Globus pallidus (tissue), 1 donor: ENCODE measurements at regions not wholly inside any gene's neighbourhood (a gene's known extent, or its start where the extent isn't known, plus 50 kb on each side); places are given as distances from the start of the nearest gene placed in this dataset.
A peak's percentile ranks its signal among the peaks of the same experiment; 100 is the strongest.

Experiments
- DNase-seq: peaks from one replicate; pipeline ENCODE4 v3.0.0-alpha.2; 2015; ENCODE audit warnings: low spot score

DNA sequence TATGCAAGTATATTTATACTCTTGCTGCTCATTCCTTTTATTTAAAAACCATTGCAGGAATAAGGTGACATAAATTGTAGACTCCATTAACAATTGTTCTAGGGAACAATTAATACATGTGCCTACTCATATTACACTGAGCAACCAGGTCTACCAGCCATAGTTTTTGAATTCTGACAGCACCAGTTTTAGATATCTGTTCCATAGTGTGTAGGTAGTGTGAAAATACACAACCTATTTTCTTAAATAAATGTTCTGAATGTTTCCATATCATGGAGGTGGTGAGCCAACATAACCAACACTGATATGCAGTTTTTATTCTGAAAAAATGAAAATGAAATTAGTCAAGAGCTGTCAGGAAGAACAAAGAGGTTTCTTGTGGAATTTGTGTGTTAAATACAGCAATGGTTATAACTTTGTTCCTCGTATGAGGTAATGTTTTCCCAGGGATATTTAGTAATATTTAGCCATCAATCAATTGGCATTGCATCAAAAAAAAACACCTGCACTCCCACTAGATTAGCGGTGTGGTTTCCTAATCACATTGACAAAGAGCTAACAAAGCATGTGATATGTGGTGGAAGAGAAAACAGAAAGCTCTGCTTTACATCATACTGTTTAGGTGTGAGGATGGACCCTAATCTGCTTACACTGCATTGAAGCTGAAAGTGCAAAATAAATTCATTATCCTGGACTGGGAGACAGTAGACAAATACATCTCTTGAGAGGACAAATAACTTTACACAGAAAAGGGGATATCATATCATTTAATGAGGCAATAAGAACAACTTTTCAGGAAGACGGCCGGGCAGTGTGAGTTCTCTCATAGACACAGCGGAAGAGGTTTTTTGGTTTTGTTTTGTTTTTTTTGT lies 369.5 kb upstream of the THBS1 start:
- no peak for DNase-seq

DNA sequence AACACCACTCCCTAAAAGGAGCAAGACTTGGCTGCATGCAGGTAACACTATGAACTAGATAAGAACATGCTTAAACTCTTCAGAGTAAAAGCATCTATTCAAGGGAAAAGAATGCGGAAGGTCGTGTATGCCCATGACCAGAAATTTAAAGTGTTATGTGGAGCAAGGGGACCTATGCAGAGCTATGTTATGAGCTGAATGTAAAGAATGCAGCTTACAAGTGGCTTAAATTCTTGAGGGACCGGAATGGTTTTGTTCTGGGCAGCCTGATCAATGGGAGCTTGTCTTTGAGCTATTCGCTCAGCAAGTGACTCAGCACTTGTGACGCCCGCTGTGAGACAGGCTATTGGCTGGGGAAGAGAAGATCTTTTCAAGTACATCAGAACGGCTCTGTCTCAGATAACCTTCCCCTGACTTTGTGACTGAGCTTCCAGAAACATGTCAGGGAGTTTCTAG lies 367.5 kb upstream of the THBS1 start:
- DNase-seq = peak; percentile 37

DNA sequence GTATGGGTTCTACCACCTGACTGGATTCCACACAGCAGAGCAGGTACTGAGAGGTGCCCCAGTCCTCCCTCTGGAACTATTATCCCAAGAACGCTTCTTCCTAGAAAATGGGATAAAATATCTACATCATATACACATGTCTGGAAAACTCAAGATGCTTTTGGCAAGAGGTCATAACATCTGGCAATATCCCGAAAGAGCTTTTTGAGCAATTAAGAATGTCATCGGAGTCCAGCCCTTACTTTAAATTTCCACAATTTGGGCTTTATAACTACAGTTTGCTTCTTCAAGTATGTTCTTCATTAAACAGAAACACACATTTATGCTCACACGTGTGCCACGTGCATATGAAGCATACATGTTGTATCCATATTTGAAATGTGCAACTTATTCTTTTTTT lies 365.9 kb upstream of the THBS1 start:
- no peak for DNase-seq

DNA sequence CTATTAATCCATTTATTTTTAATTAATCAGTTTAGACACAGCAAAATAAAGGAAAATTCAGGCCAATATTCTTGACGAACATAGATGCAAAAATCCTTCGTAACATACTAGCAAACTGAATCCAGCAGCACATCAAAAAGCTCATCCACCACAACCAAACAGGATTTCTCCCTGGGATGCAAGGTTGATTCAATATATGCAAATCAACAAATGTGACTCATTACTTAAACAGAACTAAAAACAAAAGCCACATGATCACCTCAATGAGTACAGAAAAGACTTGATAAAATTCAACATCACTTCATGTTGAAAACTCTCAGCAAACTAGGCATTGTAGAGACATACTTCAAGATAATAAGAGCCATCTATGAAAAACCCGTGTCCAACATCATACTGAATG lies 364.1 kb upstream of the THBS1 start:
- DNase-seq = no peak

DNA sequence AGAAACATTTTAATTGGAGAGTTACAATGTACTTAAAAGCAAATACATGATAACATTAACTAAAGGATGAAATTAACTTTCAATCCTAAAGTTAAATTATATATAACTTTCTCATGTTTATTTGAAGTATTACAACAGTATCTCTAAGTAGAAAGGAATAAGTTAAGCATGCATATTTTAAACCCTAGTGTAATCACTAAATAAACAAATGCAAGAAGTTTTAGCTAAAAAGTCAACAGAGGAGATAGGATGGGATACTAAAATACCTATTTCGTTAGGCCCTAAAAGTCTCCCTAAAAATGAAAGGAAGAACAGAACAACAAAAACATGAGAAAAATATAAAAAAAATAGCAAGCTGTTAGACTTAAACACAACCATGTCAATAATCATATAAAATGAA lies 361.3 kb upstream of the THBS1 start:
- DNase-seq = no peak

DNA sequence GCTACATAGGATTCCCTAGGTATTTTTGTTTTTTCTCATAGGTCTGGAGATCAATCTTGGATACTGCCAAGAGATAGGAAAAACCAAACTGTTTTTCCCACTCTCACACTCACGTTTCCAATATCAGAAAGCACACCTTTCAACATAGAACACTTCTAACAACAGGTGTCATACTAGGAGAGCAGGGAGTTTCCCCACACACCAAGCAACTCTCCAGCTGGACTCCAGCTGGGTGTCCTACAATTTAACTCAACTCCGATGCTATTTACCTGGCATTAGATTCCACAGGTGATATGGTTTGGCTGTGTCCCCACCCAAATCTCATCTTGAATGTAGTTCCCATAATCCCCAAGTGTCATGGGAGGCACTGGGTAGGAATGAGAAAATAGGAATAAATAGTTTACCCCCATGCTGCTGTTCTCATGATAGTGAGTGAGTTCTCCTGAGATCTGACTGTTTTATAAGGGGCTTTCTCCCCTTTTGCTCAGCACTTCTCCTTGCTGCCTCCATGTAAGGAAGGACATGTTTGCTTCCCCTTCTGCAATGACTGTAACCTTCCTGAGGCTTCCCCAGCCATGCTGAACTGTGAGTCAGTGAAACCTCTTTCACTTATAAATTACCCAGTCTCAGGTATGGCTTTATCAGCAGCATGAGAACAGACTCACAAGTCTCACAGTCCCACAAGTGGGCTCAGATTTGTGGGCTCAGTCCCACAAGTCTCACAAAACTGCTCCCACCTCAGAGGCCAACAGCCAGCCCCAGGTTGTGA lies 354.5 kb upstream of the THBS1 start:
- no peak for DNase-seq

DNA sequence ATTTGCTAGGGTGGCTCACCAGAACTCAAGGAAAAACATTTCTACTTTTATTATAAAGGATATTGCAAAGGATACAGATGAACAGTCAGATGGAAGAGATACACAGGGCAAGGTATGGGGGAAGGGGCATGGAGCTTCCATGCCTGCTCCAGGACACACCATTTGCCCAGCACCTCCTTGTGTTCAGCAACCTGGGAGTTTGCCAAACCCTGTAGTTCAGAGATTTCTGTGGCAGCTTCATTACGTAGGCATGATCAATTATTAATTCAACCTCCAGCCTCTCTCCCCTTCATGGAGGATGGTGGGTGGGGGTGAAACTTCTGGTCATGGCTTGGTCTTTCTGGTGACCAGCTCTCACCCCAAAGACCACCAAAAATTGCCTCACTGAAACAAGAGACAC lies 353.9 kb upstream of the THBS1 start:
- DNase-seq = no peak

DNA sequence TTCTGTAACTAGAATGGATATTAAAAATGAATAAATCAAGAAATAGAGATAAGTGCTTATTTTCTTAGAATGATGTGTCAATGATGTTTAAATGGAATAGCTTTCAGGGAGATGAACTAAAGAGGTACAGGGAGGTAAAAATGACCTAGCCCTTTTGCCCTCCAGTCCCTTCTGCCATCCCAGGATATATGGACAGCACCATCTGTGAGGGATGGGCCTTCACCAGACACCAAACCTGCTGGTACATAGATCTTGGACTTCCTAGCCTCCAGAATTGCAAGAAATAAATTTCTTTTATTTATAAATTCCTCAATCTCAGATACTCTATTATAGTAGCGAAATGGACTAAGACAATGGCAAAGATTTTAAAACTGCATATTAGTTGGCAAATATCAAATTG lies 352.0 kb upstream of the THBS1 start:
- DNase-seq = no peak

DNA sequence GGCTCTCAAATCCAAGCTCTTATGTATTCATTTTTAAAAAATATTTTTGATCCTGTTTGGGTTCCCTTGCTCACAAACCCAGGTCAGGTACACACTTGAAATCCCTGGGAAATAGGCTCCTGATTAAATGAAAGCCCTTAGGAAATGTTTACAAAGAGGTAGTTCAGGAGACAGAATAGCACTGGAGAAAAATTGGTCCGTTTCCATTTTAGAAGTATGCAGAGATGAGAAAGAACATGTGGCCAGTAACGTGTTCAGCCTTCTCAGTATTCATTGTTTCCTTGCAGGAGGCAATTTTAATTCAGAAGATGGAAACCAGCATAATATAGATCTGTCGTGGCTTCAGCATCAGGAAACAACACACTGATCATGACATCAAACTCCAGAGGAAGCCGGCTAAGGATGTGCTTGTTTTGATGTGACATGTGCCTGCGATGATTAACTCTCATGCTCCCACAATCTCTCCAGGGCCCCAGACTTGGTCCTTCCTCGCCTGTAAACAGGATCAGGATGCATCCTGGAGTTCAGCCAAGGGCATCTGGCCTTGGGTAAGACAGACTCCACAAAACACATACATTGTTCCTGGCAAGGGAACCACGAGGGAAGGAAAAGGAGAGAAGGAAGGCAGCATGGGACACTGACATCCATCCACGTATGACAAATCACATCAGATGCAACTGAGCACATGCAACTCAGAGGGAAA lies 350.5 kb upstream of the THBS1 start:
- DNase-seq = no peak

DNA sequence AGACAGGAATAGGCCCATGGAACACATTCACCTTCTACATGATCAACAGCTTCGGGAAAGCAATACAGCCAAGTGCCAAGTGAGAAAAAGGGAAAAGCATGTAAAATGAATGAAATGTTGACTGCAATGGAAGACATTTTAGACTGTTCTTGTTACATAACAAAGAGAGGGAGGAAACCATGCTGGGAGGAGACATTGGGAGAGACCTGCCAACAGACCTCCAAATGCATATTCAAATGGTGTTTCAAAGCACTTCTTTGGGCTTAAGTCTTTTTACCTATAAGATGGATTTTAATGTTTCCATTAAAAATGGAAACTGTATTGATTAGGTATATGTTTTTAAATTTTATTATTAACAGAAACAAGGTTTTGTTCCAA lies 350.0 kb upstream of the THBS1 start:
- DNase-seq = no peak

DNA sequence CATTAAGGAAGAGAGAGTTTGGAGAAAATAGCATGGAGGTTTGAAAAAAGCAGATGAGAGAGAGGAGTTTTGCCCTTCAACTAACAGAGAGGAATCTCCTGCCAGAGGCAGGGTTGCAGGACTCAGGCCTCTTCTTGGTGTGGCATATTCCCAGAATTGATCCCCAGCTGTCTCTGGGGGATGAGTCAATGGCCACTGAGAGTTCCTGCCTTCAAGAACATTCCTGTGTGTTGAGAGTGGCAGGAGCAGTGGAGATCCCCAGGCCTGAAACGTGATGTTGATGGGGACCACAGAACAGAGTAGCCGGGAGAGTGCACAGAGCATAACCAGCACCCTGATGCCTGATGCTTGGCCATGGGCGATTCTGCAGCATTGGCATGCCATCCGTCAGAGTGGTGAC lies 348.4 kb upstream of the THBS1 start:
- no peak for DNase-seq

DNA sequence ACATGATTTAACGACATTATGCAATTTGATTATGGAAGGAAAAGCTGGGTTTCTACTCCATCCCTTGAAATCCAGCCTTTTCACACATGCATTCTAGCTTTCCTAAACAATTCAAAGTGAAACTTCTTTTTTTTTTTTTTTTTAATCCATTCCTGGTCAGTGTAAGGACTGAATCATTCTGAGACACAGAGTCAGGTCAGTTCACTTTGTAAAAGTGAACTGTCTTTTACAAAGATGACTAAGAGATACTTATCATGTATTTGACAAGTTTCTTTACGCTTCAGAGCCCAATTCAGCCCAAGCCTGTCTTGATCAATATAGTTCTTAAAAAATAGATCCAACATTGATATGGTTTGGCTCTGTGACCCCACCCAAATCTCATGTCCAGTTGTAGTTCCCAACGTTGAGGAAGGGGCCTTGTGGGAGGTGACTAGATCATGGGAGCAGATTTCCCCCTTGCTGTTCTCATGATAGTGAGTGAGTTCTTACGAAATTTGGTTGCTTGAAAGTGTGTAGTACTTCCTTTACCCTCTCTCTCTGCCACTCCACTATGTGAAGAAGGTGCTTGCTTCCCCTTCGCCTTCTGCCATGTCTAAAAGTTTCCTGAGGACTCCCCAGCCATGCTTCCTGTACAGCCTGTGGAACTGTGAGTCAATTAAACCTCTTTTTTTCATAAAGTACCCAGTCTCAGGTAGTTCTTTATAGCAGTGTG lies 345.6 kb upstream of the THBS1 start:
- DNase-seq = no peak

DNA sequence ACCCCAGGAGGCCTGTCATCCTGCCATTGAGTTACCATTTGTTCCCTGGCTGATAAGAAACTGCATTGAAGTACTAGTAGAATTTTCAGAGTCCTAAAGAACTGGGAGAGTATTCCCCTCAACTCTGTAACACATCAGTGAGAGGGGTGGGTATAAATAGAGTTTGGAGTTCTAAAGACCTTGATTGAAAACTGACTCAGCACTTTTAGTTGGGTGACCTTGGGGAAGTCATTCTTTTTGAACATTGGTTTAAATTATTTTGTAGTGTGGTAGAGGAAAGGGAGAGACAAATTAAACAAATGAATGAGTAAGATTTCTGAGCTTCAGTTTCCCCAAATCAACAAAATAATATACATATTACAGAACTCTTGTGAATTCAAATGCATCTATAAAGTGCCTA lies 344.5 kb upstream of the THBS1 start:
- DNase-seq = no peak

DNA sequence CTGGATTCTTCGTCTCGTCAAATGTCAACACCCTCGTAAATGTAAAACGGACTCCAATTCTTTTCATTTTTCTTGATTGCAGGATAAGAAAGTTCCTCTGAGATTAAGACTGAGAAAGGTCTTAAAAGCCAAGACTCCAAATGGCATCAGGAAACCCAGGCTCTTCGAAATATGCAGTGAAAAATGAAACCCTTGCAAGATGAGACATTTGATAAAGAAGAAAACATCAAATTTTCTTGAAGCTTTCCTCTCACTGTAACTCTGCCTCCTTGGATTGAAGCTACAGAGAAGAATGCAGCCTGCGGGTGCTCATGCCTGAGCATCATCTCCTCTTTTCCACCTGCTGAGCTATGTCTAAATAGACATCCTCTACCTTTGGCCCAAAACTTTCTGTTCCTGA lies 342.4 kb upstream of the THBS1 start:
- DNase-seq = no peak

DNA sequence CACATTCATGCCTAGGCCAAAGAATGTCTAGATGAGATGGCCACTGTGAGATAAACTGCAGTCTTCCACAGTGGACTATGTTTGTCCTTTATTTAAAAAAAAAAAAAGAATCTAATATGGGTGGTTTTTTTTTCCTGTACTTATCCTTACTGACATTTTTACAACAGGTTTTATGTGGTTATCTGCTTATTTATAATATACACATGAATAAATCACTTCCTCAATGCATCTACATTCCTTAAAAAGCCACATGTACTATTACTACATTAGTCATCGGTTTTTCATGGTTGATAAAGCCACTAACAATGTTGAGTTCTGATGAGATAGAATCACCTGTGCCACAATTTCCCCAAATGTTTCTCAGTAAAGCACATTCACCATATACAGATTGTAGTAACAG lies 341.3 kb upstream of the THBS1 start:
- no peak for DNase-seq

DNA sequence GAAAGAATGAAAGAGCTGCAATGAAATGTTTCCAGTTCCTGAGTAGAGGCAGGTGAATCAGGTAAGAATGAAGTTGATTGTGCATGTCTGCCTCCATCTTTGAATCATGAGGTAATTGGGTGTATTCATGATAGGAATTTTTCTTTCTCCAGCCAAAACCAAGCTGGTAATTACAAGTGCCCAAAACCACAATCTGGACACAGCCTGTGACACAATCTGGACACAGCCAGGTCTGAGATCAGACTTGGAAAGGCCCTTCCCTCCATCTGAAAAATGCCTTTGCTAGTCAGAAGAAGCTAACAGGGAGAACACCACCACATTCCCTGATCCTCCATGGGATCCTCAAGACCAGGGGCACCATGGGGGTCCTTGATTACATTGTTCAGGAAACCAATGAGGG lies 338.5 kb upstream of the THBS1 start:
- no peak for DNase-seq

DNA sequence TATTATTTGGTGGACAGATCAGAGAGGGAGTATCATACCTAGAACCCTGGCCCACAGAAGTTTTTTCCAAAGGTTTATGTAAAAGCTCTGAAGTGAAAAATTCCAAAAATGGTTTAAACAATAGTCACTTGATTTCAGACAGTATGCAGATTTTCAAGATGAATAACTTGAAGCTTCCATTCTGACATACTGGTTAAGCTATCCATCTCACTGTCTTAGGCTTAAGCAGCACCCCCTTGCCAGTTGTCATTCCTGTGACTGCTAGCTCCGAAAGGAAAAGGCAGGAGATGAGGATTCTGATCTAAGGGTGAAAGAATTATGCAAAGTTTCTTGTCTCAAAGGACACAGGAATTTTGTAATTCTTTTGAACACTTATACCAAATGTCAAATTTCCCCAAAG lies 337.5 kb upstream of the THBS1 start:
- no peak for DNase-seq

DNA sequence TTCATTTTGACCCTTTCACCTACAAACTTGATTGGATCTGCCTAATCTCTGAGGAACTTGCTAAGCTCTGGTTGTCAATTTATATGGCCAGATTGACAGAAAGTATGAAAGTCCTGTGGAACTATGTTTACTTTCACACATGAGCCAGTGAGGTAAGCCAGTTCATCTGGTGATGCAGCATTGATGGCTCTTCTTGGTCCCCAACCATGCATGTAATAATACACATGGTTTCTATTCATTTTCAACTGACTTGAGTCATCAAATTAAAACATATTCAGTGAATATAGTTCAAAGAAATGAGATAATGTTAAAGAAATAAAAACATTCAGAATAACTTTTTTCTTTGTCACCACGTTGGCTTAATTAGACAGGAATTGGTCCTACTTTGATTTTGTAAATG lies 336.1 kb upstream of the THBS1 start:
- no peak for DNase-seq

DNA sequence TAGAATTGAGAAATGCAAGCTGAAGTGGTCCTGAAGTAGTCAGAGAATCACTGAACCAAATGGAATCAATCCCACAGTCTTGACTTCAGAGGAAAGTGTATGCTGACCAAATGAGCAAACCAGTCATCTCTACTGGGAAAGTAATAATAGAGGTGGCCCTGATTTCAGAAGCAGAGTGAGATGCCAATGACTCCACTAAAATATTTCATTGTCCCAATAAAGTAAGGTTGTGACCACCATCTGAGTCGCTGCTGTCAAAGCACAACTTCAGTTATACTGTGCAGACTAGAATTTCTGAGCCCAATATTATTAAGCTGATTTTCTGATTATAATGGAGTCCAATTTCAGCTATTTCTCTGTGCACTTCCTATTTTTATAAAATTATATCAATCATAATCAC lies 334.4 kb upstream of the THBS1 start:
- DNase-seq = no peak

DNA sequence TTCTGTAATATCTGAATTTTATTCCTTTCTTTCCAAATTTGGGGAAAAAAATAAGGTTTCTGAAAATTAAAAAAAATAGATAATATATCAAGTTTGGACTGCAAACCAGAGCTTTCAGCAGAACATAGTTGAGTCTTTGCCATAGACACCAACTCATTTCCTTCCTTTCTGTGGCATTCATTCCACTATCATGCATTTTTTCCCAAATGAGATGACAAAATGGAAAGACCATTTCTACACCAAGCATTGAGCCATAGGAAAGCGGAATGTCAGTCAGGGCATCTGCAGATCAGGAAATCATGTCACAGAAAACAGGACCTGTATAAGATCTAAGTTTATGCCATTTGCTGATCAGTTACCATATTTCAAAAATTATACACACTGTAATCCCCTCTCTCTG lies 333.3 kb upstream of the THBS1 start:
- DNase-seq = no peak

DNA sequence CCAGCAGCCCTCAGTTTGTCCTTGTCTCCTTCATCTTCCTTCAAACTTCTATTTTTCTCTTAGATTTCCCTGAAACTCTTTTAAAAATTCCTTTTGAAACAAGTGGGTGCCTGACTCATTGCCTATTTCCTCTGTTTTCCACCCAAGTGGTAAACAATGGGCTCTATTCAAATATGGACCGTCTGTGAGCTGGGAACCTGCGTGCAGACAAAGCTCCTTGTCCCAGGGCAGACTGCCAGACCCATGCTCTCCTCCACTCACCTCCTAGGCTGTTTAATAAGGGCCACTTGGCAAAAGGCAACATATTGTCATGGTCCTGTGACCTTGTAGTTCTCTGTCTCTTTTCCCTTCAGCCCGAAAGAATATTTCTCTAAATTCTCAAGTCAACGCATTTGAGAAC lies 332.7 kb upstream of the THBS1 start:
- no peak for DNase-seq

DNA sequence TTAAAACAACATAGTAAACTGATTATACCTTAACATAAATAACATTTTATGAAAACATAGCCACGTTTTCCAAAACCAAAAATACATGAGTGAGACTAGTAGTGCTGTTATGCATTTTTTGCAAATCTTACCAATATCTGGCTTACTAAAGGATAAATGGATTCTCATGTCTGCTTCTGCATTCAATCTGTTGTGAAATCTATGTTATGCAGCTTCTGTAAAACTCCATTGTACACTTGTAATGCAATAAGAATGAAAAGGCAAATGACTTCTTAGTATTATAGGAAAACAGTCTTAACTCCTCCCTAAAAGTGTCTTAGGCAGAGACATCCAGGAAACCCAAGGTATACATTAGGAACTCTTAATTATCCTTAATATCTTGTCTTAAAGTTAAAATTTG lies 330.9 kb upstream of the THBS1 start:
- DNase-seq = no peak
